H1 (cell line): ENCODE measurements at regions not wholly inside any gene's neighbourhood (a gene's known extent, or its start where the extent isn't known, plus 50 kb on each side); places are given as distances from the start of the nearest gene placed in this dataset.

Source experiments
- EP300 ChIP-seq, 2 experiments: IDR thresholded peaks; 1 replicate in 1 of 2; 2 replicates in 1 of 2; pipeline ENCODE4 v1.6.1; 2011 to 2012; ENCODE audit warnings: low read depth in 2 of 2, low read length in 2 of 2, mild to moderate bottlenecking in 2 of 2, borderline replicate concordance in 1 of 2, inconsistent platforms in 1 of 2, moderate library complexity in 1 of 2
- KDM4A ChIP-seq: IDR thresholded peaks from one replicate; pipeline ENCODE4 v1.7.1; 2012; ENCODE audit warnings: low read depth, mild to moderate bottlenecking, moderate library complexity, low read length, inconsistent platforms; ENCODE audit not compliant: severe bottlenecking
- SUZ12 ChIP-seq: fragments of 200-600 bp; sonication (generic); IDR thresholded peaks from 2 replicates; pipeline ENCODE4 v1.6.1; 2012; ENCODE audit warnings: mild to moderate bottlenecking, inconsistent platforms, low read length, moderate library complexity, mixed read lengths
- ZNF274 ChIP-seq: IDR thresholded peaks from 2 replicates; pipeline ENCODE4 v1.7.0; 2012; ENCODE audit warnings: low read length, borderline replicate concordance; ENCODE audit errors: extremely low read depth
- TF ChIP-seq, protein P1 (sequence below): IDR thresholded peaks from 2 replicates; pipeline ENCODE4 v1.6.1; 2011; ENCODE audit warnings: low read depth, mild to moderate bottlenecking, low read length; ENCODE audit not compliant: insufficient read depth

GRCh38 chr9:85147046-85147640, 477.6 kb downstream of the NTRK2 start (continued):
- TF ChIP-seq SUZ12, result no peak
- no peak for TF ChIP-seq EP300 (IDR thresholded peaks at IDR 0.05; ENCODE audit: borderline replicate concordance in 1 of 2, low read depth in 2 of 2, low read length in 2 of 2)
- TF ChIP-seq, protein P1, sequence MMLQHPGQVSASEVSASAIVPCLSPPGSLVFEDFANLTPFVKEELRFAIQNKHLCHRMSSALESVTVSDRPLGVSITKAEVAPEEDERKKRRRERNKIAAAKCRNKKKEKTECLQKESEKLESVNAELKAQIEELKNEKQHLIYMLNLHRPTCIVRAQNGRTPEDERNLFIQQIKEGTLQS, result no peak
- no peak for TF ChIP-seq ZNF274
- TF ChIP-seq KDM4A, result no peak
